GM21526 (cell line): ENCODE measurements at regions not wholly inside any gene's neighbourhood (a gene's known extent, or its start where the extent isn't known, plus 50 kb on each side); places are given as distances from the start of the nearest gene placed in this dataset.

Source experiments
- ATAC-seq: cut with Tn5 transposase; IDR thresholded peaks from one replicate; pipeline ENCODE4 v1.9.1; 2021; ENCODE audit warnings: moderate library complexity; ENCODE audit not compliant: unreplicated experiment, low FRiP score

GRCh38 chr10:57807906-57808305, 459.8 kb downstream of the IPMK start:
- no peak for ATAC-seq

GRCh38 chr10:57806675-57807074, 461.0 kb downstream of the IPMK start:
- ATAC-seq, result no peak

GRCh38 chr10:57799625-57800024, 468.1 kb downstream of the IPMK start:
- ATAC-seq, result no peak

GRCh38 chr10:57798830-57799229, 468.9 kb downstream of the IPMK start:
- no peak for ATAC-seq

- no peak for ATAC-seq
Observed at GRCh38 chr10:57791546-57791945, 476.1 kb downstream of the IPMK start.

GRCh38 chr10:57790703-57791102, 477.0 kb downstream of the IPMK start:
- no peak for ATAC-seq

- no peak for ATAC-seq
Observed at GRCh38 chr10:57788117-57788516, 479.6 kb downstream of the IPMK start.

GRCh38 chr10:57786850-57787750, 480.6 kb downstream of the IPMK start:
- no peak for ATAC-seq

GRCh38 chr10:57786331-57786730, 481.4 kb downstream of the IPMK start:
- ATAC-seq, result no peak

GRCh38 chr10:57785546-57785945, 482.1 kb downstream of the IPMK start:
- ATAC-seq, result no peak

GRCh38 chr10:57785068-57785467, 482.6 kb downstream of the IPMK start:
- no peak for ATAC-seq

GRCh38 chr10:57776688-57777432, 490.8 kb downstream of the IPMK start:
- ATAC-seq, result no peak

- no peak for ATAC-seq
Observed at GRCh38 chr10:57775250-57775649, 492.4 kb downstream of the IPMK start.

GRCh38 chr10:57769298-57769697, 498.4 kb downstream of the IPMK start:
- no peak for ATAC-seq

GRCh38 chr10:57759777-57760176, 507.9 kb downstream of the IPMK start:
- ATAC-seq, result no peak

- no peak for ATAC-seq
Observed at GRCh38 chr10:57754803-57755202, 512.9 kb downstream of the IPMK start.

- no peak for ATAC-seq
Observed at GRCh38 chr10:57743711-57744110, 524.0 kb downstream of the IPMK start.

GRCh38 chr10:57741751-57742150, 525.9 kb downstream of the IPMK start:
- ATAC-seq, result no peak

- ATAC-seq, result no peak
Observed at GRCh38 chr10:57723305-57723704, 544.4 kb downstream of the IPMK start.

GRCh38 chr10:57716884-57717283, 550.8 kb downstream of the IPMK start:
- ATAC-seq, result no peak

- no peak for ATAC-seq
Observed at GRCh38 chr10:57715233-57715632, 552.5 kb downstream of the IPMK start.

- ATAC-seq, result no peak
Observed at GRCh38 chr10:57707300-57707658, 560.4 kb downstream of the IPMK start.
